ENCODE measurements at regions not wholly inside any gene's neighbourhood (a gene's known extent, or its start where the extent isn't known, plus 50 kb on each side); places are given as distances from the start of the nearest gene placed in this dataset.
A peak's percentile ranks its signal among the peaks of the same experiment; 100 is the strongest.

- DNase-seq (ENCODE audit: low spot score) = no peak
Observed at GRCh38 chr18:42137693-42138375, 182.8 kb downstream of the PIK3C3 start.

DNA sequence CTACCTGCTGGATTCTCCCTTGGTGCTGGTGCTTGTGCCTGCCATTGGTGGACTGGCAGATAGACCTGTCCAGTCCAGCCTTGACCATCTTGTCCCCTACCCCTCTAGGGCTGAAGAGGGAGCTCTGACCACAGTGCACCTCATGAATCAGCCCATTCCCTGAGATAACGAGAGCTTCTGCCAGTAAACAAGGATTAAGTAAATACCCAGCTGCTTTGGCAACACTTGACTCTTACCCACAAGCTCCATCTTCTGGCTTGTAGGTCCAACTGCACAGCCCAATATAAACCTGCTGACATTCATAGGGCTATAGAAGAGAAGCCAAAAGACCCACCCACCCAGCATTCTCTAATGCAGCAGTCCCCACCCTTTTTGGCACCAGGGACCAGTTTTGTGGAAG, 186.4 kb downstream of the PIK3C3 start:
- no peak for DNase-seq (ENCODE audit: low spot score)

- no peak for DNase-seq (ENCODE audit: low spot score)
Observed at GRCh38 chr18:42155024-42155423, 200.0 kb downstream of the PIK3C3 start.

- DNase-seq (ENCODE audit: low spot score) = no peak
Observed at GRCh38 chr18:42156281-42156680, 201.2 kb downstream of the PIK3C3 start.

- no peak for DNase-seq (ENCODE audit: low spot score)
Observed at GRCh38 chr18:42157420-42157819, 202.4 kb downstream of the PIK3C3 start.

- no peak for DNase-seq (ENCODE audit: low spot score)
Observed at GRCh38 chr18:42157878-42158277, 202.8 kb downstream of the PIK3C3 start.

DNA sequence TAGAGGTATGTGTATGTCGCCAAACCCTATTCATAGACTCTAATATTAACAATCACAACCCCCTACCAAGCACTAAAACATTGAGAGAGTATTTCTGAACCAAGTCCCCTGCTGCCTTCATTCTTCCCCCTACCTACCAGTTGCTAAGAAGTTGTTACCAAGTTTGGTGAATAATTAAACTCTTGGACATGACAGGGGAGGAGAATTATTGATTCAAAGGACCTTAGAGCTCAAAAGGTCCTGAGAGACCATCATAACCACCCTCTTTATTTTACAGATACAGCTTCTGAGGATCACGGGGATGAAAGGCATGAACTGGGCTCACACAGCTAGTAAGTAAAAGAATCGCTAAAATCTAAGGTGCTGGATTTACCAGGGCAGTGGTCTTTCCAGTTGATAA, 204.1 kb downstream of the PIK3C3 start:
- no peak for DNase-seq (ENCODE audit: low spot score)

DNA sequence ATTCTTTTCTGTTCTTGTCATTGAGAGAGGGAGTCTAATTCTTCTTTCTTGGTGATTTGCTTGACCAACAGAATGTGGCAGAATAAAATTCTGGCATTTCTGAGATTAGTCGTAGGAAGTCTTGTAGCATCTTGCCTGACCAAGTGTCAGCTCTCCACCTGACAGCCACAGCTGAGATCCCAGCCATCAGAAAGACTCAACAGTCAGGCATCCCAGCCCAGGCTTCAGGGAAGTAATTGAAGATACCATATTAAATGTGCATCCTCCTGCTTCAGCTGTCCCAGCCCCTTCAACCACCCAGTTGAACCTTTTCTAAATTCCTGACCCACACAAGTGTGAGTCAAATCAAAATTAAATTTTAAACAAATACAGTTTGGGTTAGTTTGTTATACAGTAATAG, 208.3 kb downstream of the PIK3C3 start:
- no peak for DNase-seq (ENCODE audit: low spot score)

DNA sequence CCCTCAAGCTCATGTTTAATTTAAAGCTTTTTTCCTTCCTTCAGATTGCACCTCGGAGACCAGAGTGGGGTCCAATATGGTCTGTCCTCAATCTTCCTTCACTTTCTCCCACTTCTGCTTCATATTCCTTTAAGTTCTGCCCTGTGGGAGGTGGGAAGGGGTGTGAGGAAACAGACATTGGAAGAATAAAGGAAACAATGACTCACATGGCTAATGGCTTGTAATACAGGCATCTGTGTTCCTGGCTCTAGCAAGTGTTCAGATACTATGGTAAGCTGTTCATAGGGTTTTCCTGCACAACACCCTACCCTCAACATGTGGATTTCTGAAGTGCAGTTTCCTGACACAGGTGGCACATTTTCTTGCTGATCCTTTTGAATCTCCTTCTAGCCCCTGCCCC, 209.5 kb downstream of the PIK3C3 start:
- no peak for DNase-seq (ENCODE audit: low spot score)

DNA sequence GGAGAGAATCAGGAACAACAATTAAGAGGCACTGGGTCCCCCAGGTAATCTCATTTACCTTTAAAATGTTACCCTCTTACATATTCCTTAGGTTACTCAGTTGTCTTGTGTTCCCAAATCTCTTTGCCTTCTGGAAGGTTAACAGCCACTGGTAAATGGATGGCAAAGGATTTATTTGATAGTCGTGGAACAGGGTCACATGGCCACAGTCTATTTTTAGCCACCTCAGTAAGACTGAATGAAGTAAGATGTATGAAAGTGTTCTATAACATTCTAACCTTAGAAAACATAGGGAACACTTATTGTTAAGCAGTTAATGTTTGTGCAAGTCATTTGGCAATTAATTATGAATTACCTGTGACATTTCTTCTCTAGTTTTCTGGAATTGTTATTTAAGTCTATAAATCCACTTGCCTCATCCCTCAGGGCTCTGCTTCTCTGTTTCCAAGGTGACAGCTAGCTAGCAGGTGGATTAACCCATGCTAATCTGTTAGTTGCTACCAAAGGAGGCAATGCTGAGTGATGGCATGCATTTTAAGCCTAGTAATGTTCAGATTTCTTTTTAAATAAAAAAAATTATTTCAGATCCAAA, 211.0 kb downstream of the PIK3C3 start:
- no peak for DNase-seq (ENCODE audit: low spot score)

DNA sequence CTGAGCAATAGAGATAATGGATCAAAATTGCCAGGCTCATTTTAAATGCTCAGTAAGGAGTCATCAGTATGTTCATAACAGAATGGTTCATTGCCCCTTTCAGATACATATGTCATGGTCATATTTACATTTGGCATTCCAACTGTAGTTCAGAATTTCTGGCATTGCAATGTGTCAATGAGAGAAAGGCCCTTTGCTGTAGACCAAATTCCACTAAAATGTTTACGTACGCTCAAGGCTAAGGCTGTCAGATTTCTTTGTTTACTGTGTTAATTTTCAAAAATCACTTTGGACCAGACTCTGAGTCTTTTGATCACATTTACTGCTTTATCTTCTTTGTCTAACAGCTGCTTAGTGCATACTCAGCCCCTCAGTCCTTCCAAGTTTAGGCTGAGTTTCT, 213.5 kb downstream of the PIK3C3 start:
- DNase-seq (ENCODE audit: low spot score) = no peak

DNA sequence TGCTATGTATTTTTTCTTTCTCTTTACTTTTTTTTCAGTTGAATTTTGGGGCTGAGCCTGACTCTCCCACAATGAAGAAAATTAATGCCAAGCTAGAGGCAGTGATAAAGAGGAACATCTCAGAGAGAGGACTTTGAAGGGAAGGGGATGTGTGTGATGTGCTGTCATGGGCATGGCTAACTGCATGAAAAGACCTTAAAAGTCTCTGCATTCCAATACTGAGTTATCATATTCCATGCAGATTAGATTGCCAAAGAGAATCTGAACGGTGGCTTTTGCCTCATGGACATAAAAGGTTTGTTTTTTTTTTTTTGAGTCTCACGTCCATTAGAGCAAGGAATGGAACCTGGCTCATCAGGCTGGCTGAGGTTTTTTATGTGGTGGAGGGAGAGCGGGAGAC, 213.9 kb downstream of the PIK3C3 start:
- no peak for DNase-seq (ENCODE audit: low spot score)

DNA sequence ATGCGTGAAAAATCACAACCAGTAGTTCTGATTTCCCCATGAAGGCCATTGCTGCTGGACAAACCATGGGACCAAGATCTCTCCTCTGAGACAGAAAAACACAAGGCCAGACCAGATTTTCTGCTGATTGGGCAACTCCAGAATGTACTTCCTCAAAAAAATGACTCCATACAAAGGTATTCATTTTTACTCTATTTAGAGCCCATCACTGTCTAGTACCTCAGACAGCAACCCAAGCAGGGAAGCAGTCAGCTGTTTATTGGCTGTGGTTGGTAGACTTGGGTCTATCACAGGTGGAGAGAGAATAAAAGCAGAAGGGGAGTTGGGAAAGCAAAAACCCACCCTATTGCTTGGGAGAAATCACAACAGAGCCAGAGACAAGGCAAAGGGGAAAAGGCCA, 219.9 kb downstream of the PIK3C3 start:
- no peak for DNase-seq (ENCODE audit: low spot score)

- DNase-seq (ENCODE audit: low spot score) = no peak
Observed at GRCh38 chr18:42176599-42176998, 221.6 kb downstream of the PIK3C3 start.

- no peak for DNase-seq (ENCODE audit: low spot score)
Observed at GRCh38 chr18:42177390-42177789, 222.4 kb downstream of the PIK3C3 start.

DNA sequence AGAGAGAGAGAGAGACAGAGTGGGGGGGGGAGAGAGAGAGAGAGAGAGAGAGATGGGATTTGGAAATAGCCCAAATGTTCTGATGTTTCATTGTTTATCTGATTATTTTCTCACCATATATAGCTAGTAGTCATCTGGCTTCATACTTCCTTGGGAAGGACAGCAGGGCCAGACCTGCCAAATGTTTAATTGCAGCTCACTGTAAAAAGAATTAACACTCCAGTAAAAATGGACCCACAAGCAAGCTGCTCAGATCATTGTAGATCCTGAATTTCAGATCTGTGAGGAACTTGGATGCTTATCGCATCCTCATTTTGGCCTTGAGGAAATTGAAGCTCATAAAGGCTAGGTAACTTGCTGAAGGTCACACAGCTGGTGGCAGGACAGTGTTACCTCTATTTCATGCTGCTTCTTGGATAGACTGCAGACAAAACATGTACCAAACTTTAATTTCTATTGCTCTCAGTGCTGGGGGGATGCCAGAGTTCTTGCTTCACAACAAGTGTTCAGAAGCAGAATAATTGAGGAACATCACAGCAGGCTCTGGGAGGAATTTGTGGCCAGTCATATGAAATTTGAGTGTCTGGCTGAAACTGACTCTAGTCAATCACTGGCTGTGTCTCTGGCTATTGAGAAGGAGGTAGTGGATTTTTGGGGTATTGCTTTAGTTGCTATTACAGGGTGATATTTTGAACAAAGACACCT, 223.5 kb downstream of the PIK3C3 start:
- no peak for DNase-seq (ENCODE audit: low spot score)

DNA sequence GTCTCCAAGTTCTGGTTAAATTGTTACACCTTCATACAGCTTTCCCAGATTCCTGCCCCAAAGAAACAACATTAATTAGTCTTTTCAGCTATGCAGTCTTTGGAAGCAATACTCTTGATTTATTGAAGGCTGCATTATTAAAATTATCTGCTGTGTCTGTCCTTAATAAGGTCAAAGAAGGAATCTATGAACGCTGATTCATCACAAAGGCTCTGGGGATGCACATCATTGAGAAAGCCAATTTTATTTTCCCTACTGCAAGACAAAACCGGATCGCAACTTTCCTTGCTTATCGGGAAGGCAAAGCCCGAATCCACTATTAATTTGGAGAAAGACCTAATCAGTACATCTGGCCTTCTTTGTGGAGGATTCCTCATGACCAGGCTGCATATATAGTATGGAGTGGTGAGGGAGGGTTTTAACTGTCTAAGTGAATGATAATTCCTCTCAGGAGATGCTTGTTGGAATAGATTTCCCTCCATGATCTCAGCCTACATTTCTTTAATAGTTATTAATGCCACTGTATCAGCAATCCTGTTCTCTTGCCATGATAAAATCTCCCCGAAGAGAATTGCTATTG, 224.6 kb downstream of the PIK3C3 start:
- DNase-seq (ENCODE audit: low spot score) = no peak

GRCh38 chr18:42181474-42181873, 226.4 kb downstream of the PIK3C3 start:
- no peak for DNase-seq (ENCODE audit: low spot score)

- no peak for DNase-seq (ENCODE audit: low spot score)
Observed at GRCh38 chr18:42182728-42183700, 228.0 kb downstream of the PIK3C3 start.

- DNase-seq (ENCODE audit: low spot score) = peak; percentile 47
Observed at GRCh38 chr18:42183746-42184145, 228.7 kb downstream of the PIK3C3 start.

DNA sequence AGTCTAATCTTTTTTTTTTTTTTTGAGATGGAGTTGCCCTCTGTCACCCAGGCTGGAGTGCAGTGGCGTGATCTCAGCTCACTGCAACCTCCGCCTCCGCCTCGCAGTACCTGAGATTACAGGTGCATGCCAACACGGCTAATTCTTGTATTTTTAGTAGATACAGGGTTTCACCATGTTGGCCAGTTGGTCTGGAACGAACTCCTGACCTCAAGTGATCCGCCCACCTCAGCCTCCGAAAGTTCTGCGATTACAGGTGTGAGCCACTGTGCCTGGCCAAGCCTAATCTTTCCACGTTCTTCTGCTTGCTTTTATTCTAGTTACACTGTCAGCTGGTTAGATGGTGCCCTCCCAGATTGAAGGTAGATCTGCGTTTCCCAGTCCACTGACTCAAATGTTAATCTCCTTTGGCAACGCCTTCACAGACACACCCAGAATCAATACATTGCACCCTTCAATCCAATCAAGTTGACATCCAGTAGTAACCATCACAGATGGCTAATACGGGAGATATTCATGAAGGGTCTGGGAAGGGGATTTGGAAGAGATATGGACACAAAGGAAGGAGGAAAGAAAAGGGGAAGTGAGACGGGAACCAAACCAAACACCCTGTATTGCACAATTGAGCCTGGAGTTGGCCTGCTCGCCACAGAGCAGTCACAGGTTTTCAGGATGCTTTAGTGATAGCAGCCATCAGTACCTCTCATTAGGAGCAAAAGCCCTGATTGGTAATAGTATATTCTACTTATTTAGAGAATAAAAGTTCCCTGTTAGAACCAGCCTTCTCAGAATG, 229.8 kb downstream of the PIK3C3 start:
- no peak for DNase-seq (ENCODE audit: low spot score)

All from LoVo (cell line).